ENCODE measurements at regions not wholly inside any gene's neighbourhood (a gene's known extent, or its start where the extent isn't known, plus 50 kb on each side); places are given as distances from the start of the nearest gene placed in this dataset.

DNA sequence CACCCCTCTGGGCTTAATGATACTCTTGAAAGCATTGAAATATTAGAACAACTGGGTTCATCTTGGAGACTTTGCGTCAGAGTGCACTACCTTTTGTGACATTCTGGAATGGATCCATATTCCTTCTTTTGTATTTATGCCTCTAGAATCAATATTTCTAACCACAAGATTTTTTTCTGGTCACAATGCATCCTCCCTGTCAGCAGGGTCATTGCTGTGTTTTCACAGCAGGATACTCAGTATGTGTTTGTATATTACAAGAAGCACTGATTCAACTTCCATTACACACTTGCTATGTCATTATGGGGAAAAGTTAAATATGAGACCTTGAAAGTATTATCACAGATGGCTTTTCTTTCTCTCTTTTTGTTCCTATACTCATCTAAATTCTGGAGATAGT, 370.0 kb downstream of the HS3ST3B1 start:
- Histone ChIP-seq H3K9me3 (ENCODE audit: low read length) (no peaks in the 10 kb centered on the region), H3K4me2 (ENCODE audit: low read depth, low read length, poor library complexity, severe bottlenecking) (no peak overlapping the region), H3K4me3 (ENCODE audit: low read length) (no peak overlapping the region), H3K36me3 (ENCODE audit: insufficient read depth, low read length) (no peaks in the 10 kb centered on the region), H3K4me1 (ENCODE audit: low read length) (no peaks in the 10 kb centered on the region), H3K79me2 (ENCODE audit: low read length) (no peaks in the 10 kb centered on the region), H3K9me2 (replicated peaks; ENCODE audit: insufficient read depth, low read length) (no peaks in the 10 kb centered on the region), H3K27ac (ENCODE audit: low read length) (no peak overlapping the region), H2AFZ (ENCODE audit: low read length) (no peak overlapping the region), H4K20me1 (ENCODE audit: insufficient read depth, low read depth, low read length) (no peaks in the 10 kb centered on the region), H3K9ac (ENCODE audit: low read length) (no peak overlapping the region), H3K27me3 (ENCODE audit: low read length) (no peaks in the 10 kb centered on the region; the same call in 1 of the 2 replicates)
- DNase-seq, result no peak

DNA sequence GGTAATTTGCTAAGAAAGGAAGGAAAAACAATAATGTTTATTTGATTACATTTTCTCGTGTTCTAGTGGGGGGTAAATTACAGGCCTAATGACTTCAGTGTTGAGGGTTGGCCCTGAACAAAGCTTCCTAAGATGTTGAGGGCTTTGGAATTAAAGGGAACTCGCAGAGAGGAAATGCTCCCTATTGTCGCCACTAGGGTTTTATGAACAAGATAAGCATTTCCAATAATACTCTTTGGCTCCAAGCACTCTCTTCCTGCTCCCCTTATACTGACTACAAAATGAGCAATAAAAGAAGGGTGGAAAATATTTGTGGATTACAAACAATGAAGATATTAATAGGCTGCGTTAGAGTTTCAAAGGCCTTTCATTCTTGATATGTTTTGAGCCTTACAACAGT, 363.6 kb downstream of the HS3ST3B1 start:
- Histone ChIP-seq H3K9me2 (replicated peaks; ENCODE audit: insufficient read depth, low read length) (no peaks in the 10 kb centered on the region), H3K9ac (ENCODE audit: low read length) (no peak overlapping the region), H3K9me3 (ENCODE audit: low read length) (no peaks in the 10 kb centered on the region), H3K4me1 (ENCODE audit: low read length) (no peaks in the 10 kb centered on the region), H3K4me2 (ENCODE audit: low read depth, low read length, poor library complexity, severe bottlenecking) (no peak overlapping the region), H3K27ac (ENCODE audit: low read length) (no peak overlapping the region), H4K20me1 (ENCODE audit: insufficient read depth, low read depth, low read length) (no peaks in the 10 kb centered on the region), H3K4me3 (ENCODE audit: low read length) (no peak overlapping the region), H3K27me3 (ENCODE audit: low read length) (no peaks in the 10 kb centered on the region), H2AFZ (ENCODE audit: low read length) (no peak overlapping the region), H3K36me3 (ENCODE audit: insufficient read depth, low read length) (no peaks in the 10 kb centered on the region), H3K79me2 (ENCODE audit: low read length) (no peaks in the 10 kb centered on the region)
- DNase-seq, result no peak

- Histone ChIP-seq H3K4me3 (ENCODE audit: low read length) (no peak overlapping the region), H3K9me3 (ENCODE audit: low read length) (no peaks in the 10 kb centered on the region), H3K4me1 (ENCODE audit: low read length) (no peaks in the 10 kb centered on the region), H3K4me2 (ENCODE audit: low read depth, low read length, poor library complexity, severe bottlenecking) (no peak overlapping the region), H3K9me2 (replicated peaks; ENCODE audit: insufficient read depth, low read length) (no peaks in the 10 kb centered on the region), H4K20me1 (ENCODE audit: insufficient read depth, low read depth, low read length) (no peaks in the 10 kb centered on the region), H3K27ac (ENCODE audit: low read length) (no peak overlapping the region), H3K36me3 (ENCODE audit: insufficient read depth, low read length) (no peaks in the 10 kb centered on the region), H3K9ac (ENCODE audit: low read length) (no peak overlapping the region), H3K79me2 (ENCODE audit: low read length) (no peaks in the 10 kb centered on the region), H3K27me3 (ENCODE audit: low read length) (no peaks in the 10 kb centered on the region), H2AFZ (ENCODE audit: low read length) (no peak overlapping the region)
- no peak for DNase-seq
Measured at GRCh38 chr17:14641117-14641516, 340.2 kb downstream of the HS3ST3B1 start.

DNA sequence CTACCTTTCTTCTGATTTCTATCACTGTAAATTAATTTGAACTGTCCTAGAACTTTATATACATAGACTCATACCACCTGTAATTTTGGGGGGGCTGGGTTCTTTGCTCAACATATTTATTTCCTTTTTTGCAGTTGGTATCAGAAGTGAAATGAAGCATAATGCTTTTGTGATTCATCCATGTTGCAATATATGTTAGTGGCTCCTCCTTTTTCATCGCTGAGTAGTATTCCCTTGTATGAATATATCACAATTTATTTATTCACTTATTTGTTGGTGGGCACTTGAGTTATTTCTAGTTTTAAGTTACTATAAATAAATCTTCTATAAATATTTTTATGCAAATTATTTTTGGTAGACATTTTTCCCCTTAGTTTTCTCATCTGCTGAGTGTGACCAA, 336.4 kb downstream of the HS3ST3B1 start:
- Histone ChIP-seq H4K20me1 (ENCODE audit: insufficient read depth, low read depth, low read length) (no peaks in the 10 kb centered on the region), H3K4me1 (ENCODE audit: low read length) (no peaks in the 10 kb centered on the region), H3K4me2 (ENCODE audit: low read depth, low read length, poor library complexity, severe bottlenecking) (no peak overlapping the region), H3K79me2 (ENCODE audit: low read length) (no peaks in the 10 kb centered on the region), H3K27me3 (ENCODE audit: low read length) (no peaks in the 10 kb centered on the region), H3K36me3 (ENCODE audit: insufficient read depth, low read length) (no peaks in the 10 kb centered on the region), H3K9me3 (ENCODE audit: low read length) (no peaks in the 10 kb centered on the region), H2AFZ (ENCODE audit: low read length) (no peak overlapping the region), H3K4me3 (ENCODE audit: low read length) (no peak overlapping the region), H3K9ac (ENCODE audit: low read length) (no peak overlapping the region), H3K9me2 (replicated peaks; ENCODE audit: insufficient read depth, low read length) (no peaks in the 10 kb centered on the region), H3K27ac (ENCODE audit: low read length) (no peak overlapping the region)
- no peak for DNase-seq

GRCh38 chr17:14630621-14631020, 329.7 kb downstream of the HS3ST3B1 start:
- Histone ChIP-seq H3K4me2 (ENCODE audit: low read depth, low read length, poor library complexity, severe bottlenecking) (no peak overlapping the region), H3K4me3 (ENCODE audit: low read length) (no peak overlapping the region), H3K4me1 (ENCODE audit: low read length) (no peaks in the 10 kb centered on the region), H3K9me2 (replicated peaks; ENCODE audit: insufficient read depth, low read length) (no peaks in the 10 kb centered on the region), H3K9me3 (ENCODE audit: low read length) (no peaks in the 10 kb centered on the region), H3K27ac (ENCODE audit: low read length) (no peak overlapping the region), H3K27me3 (ENCODE audit: low read length) (no peaks in the 10 kb centered on the region), H4K20me1 (ENCODE audit: insufficient read depth, low read depth, low read length) (no peaks in the 10 kb centered on the region), H3K36me3 (ENCODE audit: insufficient read depth, low read length) (no peaks in the 10 kb centered on the region), H3K9ac (ENCODE audit: low read length) (no peak overlapping the region), H3K79me2 (ENCODE audit: low read length) (no peaks in the 10 kb centered on the region), H2AFZ (ENCODE audit: low read length) (no peak overlapping the region)
- no peak for DNase-seq

GRCh38 chr17:14630046-14630445, 329.2 kb downstream of the HS3ST3B1 start:
- H3K27me3 ChIP-seq (ENCODE audit: low read length), result no peaks in the 10 kb centered on the region
- no peak overlapping the region for H3K27ac ChIP-seq (ENCODE audit: low read length)
- H3K36me3 ChIP-seq (ENCODE audit: insufficient read depth, low read length), result no peaks in the 10 kb centered on the region
- no peak overlapping the region for H2AFZ ChIP-seq (ENCODE audit: low read length)
- no peak for DNase-seq
- no peaks in the 10 kb centered on the region for H3K9me3 ChIP-seq (ENCODE audit: low read length)
- no peak overlapping the region for H3K9ac ChIP-seq (ENCODE audit: low read length)
- H4K20me1 ChIP-seq (ENCODE audit: insufficient read depth, low read depth, low read length), result no peaks in the 10 kb centered on the region
- H3K79me2 ChIP-seq (ENCODE audit: low read length), result no peaks in the 10 kb centered on the region
- H3K4me3 ChIP-seq (ENCODE audit: low read length), result no peak overlapping the region
- H3K4me2 ChIP-seq (ENCODE audit: low read depth, low read length, poor library complexity, severe bottlenecking), result no peak overlapping the region
- no peaks in the 10 kb centered on the region for H3K9me2 ChIP-seq (replicated peaks; ENCODE audit: insufficient read depth, low read length)
- no peaks in the 10 kb centered on the region for H3K4me1 ChIP-seq (ENCODE audit: low read length)

- H3K4me2 ChIP-seq (ENCODE audit: low read depth, low read length, poor library complexity, severe bottlenecking), result no peak overlapping the region
Measured at GRCh38 chr17:14622615-14623101, 321.8 kb downstream of the HS3ST3B1 start.

DNA sequence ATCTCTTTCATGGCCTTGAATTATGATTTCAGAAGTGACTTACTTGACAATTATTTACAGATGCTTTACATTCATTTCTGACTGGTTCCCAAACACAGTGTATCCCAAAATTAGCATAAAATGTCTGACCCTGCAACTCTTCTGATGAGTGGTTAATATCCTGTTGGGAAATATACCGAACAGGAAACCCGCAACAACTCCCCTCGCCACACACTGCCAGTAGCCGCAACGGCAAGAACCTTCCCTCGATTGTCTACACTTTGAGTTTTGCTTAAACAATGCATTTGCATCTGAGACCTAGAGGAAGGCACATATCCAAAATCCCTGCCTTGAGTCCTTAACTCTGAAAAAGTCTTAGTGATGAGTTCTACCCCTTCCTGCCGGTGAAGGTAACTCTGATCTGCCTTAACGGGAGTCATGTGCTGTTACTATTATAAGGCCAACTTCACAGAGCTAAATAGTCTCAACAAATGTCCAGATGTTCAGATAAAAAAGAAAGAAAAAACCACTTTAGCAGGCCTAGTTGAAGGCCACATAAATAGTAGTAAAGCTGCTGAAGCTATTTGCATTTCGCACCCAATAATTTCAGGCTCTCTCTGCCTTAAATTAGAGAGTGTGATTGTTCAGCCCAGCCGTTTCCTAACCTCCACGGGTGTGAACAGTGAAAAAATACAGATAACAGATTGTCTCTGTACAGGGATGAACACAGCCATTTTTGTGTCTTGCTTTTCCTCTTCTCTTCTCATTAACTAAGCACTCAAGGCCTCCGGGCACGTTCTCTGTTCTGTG, 321.1 kb downstream of the HS3ST3B1 start:
- DNase-seq, result no peak
- Histone ChIP-seq H3K36me3 (ENCODE audit: insufficient read depth, low read length) (no peaks in the 10 kb centered on the region), H3K9ac (ENCODE audit: low read length) (no peak overlapping the region), H3K79me2 (ENCODE audit: low read length) (no peaks in the 10 kb centered on the region), H3K27me3 (ENCODE audit: low read length) (no peaks in the 10 kb centered on the region), H3K27ac (ENCODE audit: low read length) (no peak overlapping the region), H3K4me1 (ENCODE audit: low read length) (no peaks in the 10 kb centered on the region), H4K20me1 (ENCODE audit: insufficient read depth, low read depth, low read length) (no peaks in the 10 kb centered on the region), H3K4me2 (ENCODE audit: low read depth, low read length, poor library complexity, severe bottlenecking) (no peak overlapping the region), H3K4me3 (ENCODE audit: low read length) (no peak overlapping the region), H3K9me2 (replicated peaks; ENCODE audit: insufficient read depth, low read length) (no peaks in the 10 kb centered on the region), H2AFZ (ENCODE audit: low read length) (no peak overlapping the region), H3K9me3 (ENCODE audit: low read length) (no peaks in the 10 kb centered on the region)

More at GRCh38 chr17:14622615-14623101, 321.8 kb downstream of the HS3ST3B1 start:
- no peak overlapping the region for H3K27ac ChIP-seq (ENCODE audit: low read length)
- no peaks in the 10 kb centered on the region for H3K9me2 ChIP-seq (replicated peaks; ENCODE audit: insufficient read depth, low read length)
- no peaks in the 10 kb centered on the region for H3K4me1 ChIP-seq (ENCODE audit: low read length)
- no peaks in the 10 kb centered on the region for H4K20me1 ChIP-seq (ENCODE audit: insufficient read depth, low read depth, low read length)
- no peaks in the 10 kb centered on the region for H3K9me3 ChIP-seq (ENCODE audit: low read length)
- no peaks in the 10 kb centered on the region for H3K36me3 ChIP-seq (ENCODE audit: insufficient read depth, low read length)
- H2AFZ ChIP-seq (ENCODE audit: low read length), result no peak overlapping the region
- DNase-seq, result no peak
- no peak overlapping the region for H3K9ac ChIP-seq (ENCODE audit: low read length)
- H3K4me3 ChIP-seq (ENCODE audit: low read length), result no peak overlapping the region
- H3K27me3 ChIP-seq (ENCODE audit: low read length), result no peaks in the 10 kb centered on the region
- no peaks in the 10 kb centered on the region for H3K79me2 ChIP-seq (ENCODE audit: low read length)
